AG04449 (cell line): ENCODE measurements at regions not wholly inside any gene's neighbourhood (a gene's known extent, or its start where the extent isn't known, plus 50 kb on each side); places are given as distances from the start of the nearest gene placed in this dataset.

Source experiments
- CTCF ChIA-PET: fragments of 350-600 bp; formaldehyde crosslinking; extraction: SDS; loops from one replicate; lab custom pipeline; 2021; ENCODE audit warnings: antibody characterized with exemption; lab: Yijun Ruan, JAX
- POLR2A ChIA-PET: fragments of 400-600, 350-600 bp; formaldehyde crosslinking; extraction: SDS; loops from one replicate; lab custom pipeline; 2020; ENCODE audit warnings: antibody characterized with exemption, inconsistent platforms; lab: Yijun Ruan, JAX
- DNase-seq: peaks from one replicate; pipeline ENCODE4 v3.0.0-alpha.2; 2010; ENCODE audit warnings: low read depth, low spot score
- H3K4me3 ChIP-seq: 2 replicates; pipeline ENCODE4 v1.5.1; 2011; ENCODE audit warnings: low read depth, mild to moderate bottlenecking, control low read depth, low read length
- TF ChIP-seq, protein P1 (sequence below): IDR thresholded peaks from one replicate; pipeline ENCODE4 v1.5.1; 2011; ENCODE audit warnings: mild to moderate bottlenecking, moderate library complexity, low read length, control low read depth, inconsistent platforms; ENCODE audit not compliant: insufficient read depth; ENCODE audit errors: missing control alignments

DNA sequence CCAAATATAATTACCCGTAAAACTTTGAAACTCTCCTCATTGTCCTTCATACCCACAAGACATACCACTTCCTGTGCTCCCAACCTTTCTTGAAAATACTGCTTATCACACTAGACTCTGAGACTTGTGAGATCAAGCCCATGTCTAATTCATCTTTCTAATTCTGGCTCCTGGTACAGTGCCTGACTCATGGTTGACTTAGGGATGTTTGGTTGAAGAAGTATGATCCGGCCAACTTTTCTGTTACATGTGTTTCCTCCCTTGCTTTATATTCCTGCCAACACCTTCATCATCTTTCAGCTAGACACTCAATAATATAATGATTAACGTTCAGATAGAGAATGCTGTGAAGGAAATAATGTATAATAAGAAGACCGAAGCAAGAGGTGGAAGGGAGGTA, 58.2 kb downstream of the MEX3B start:
- no peak for DNase-seq
- TF ChIP-seq, protein P1, sequence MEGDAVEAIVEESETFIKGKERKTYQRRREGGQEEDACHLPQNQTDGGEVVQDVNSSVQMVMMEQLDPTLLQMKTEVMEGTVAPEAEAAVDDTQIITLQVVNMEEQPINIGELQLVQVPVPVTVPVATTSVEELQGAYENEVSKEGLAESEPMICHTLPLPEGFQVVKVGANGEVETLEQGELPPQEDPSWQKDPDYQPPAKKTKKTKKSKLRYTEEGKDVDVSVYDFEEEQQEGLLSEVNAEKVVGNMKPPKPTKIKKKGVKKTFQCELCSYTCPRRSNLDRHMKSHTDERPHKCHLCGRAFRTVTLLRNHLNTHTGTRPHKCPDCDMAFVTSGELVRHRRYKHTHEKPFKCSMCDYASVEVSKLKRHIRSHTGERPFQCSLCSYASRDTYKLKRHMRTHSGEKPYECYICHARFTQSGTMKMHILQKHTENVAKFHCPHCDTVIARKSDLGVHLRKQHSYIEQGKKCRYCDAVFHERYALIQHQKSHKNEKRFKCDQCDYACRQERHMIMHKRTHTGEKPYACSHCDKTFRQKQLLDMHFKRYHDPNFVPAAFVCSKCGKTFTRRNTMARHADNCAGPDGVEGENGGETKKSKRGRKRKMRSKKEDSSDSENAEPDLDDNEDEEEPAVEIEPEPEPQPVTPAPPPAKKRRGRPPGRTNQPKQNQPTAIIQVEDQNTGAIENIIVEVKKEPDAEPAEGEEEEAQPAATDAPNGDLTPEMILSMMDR, result no peak
- POLR2A ChIA-PET, result no interaction called here
- CTCF ChIA-PET, result no interaction called here
- H3K4me3 ChIP-seq, result no peak overlapping the region

DNA sequence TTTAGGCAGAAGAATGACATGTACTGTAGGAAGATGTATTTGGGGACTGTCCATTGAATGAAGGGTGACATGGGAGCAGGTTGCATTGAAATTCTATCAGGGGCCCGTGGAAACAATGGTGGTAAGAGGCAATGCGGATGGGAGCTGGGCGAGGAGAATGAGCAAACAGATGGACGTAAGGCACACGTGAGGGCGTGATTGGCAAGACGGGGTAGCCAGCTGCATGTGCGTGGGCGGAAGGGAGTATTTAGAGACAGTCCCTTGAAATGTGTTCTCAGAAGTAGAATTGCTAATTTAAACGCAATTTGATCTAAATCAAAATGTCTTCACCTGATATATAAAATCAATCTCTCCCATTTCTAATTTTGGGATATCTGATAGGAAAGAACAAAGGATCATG, 62.3 kb downstream of the MEX3B start:
- TF ChIP-seq, protein P1, result no peak
- H3K4me3 ChIP-seq, result no peak overlapping the region
- POLR2A ChIA-PET, result no interaction called here
- DNase-seq, result no peak
- CTCF ChIA-PET, result no interaction called here

DNA sequence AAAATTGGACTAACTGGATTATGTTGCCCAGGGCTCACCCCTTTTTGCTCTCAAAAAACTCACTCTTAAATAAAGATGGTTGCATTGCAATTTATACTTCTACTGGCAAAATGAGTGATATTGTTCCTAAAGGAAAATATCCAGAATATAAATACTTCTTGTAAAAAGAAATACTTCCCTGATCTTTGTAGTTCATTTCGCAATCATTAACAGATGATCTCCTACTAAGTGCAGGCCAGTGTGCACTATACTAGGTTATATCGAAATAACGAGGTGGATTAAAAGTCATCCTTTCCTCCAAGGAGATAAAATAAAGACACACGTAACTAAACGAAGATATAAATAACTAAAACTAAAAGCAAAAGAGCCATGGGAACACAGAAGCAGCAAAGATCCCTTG, 63.0 kb downstream of the MEX3B start:
- TF ChIP-seq, protein P1, result no peak
- ChIA-PET CTCF (no interaction called here), POLR2A (no interaction called here)
- no peak overlapping the region for H3K4me3 ChIP-seq
- DNase-seq, result no peak

DNA sequence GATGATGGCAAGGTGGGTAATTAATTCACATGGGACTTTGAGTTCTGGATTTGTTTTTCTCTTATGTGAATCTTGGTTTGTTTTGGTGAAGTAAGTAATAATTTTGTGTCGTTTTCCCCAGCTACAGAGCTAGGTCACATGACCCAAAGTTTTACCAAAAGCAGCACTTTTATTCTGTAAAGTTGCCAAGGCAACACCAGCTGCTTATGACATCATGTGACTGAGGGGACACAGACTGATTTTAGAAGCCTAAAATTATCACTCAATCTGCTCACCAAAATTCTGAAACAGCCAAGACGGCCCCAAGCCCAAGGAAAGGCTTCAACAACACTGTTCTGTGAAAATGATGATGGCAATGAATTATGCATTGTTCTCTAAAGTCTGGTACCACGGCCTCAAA, 63.9 kb downstream of the MEX3B start:
- no peak overlapping the region for H3K4me3 ChIP-seq
- DNase-seq, result no peak
- CTCF ChIA-PET, result no interaction called here
- POLR2A ChIA-PET, result no interaction called here
- TF ChIP-seq, protein P1, result no peak

DNA sequence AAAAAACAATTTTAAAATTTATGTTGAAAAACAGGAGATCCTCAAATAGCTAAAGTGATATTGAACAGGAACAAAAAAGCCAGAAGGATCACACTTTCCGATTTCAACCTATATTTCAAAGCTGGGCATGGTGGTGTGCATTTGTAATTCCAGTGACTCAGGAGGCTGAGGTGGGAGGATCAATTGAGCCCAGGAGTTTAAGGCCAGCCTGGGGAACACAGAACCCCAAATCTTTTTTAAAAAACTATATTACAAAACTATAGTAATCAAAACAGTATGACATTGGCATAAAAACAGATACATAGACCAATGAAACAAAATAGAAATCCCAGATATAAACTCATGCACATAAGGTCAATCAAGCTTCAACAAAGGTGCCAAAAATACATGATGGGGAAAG, 68.4 kb downstream of the MEX3B start:
- DNase-seq, result no peak
- no peak overlapping the region for H3K4me3 ChIP-seq
- CTCF ChIA-PET, result no interaction called here
- POLR2A ChIA-PET, result no interaction called here
- TF ChIP-seq, protein P1, result no peak

DNA sequence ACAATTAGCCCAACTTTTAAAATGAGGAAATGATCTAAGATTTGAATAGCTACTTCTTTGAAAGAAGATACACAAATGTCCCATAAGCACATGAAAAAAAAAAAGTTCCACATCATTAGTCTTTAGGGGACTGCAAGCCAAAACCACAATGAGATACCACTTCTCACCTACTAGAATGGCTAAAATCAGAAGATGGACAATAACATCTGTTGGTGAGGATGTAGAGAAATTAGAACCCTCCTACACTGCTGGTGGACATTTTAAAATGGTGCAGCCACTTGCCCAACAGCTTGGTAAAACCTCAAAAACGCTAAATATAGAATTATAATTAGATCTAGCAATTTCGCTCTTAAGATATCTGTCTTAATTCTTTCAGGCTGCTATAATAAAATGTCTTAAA, 77.1 kb downstream of the MEX3B start:
- ChIA-PET POLR2A (no interaction called here), CTCF (no interaction called here)
- TF ChIP-seq, protein P1, result no peak
- no peak overlapping the region for H3K4me3 ChIP-seq
- no peak for DNase-seq
